ENCODE measurements at regions not wholly inside any gene's neighbourhood (a gene's known extent, or its start where the extent isn't known, plus 50 kb on each side); places are given as distances from the start of the nearest gene placed in this dataset.

- H3K4me3 ChIP-seq (ENCODE audit: low read depth, low read length): no peak overlapping the region
- no peak for TF ChIP-seq CTCF (IDR thresholded peaks at IDR 0.05; ENCODE audit: low read depth, low read length)
These were observed 93.0 kb upstream of the KCTD7 start for GRCh38 chr7:66535414-66536329.

GRCh38 chr7:66537380-66537779, 91.3 kb upstream of the KCTD7 start:
- no peak for TF ChIP-seq CTCF (IDR thresholded peaks at IDR 0.05; ENCODE audit: low read depth, low read length)
- H3K4me3 ChIP-seq (ENCODE audit: low read depth, low read length): no peak overlapping the region

GRCh38 chr7:66537876-66538275, 90.8 kb upstream of the KCTD7 start:
- no peak overlapping the region for H3K4me3 ChIP-seq (ENCODE audit: low read depth, low read length)
- TF ChIP-seq CTCF (IDR thresholded peaks at IDR 0.05; ENCODE audit: low read depth, low read length): no peak

GRCh38 chr7:66539264-66539623, 89.4 kb upstream of the KCTD7 start:
- no peak overlapping the region for H3K4me3 ChIP-seq (ENCODE audit: low read depth, low read length)
- TF ChIP-seq CTCF (IDR thresholded peaks at IDR 0.05; ENCODE audit: low read depth, low read length): no peak

- no peak for TF ChIP-seq CTCF (IDR thresholded peaks at IDR 0.05; ENCODE audit: low read depth, low read length)
- no peak overlapping the region for H3K4me3 ChIP-seq (ENCODE audit: low read depth, low read length)
These were observed 88.7 kb upstream of the KCTD7 start for GRCh38 chr7:66539902-66540375.

- no peak overlapping the region for H3K4me3 ChIP-seq (ENCODE audit: low read depth, low read length)
- no peak for TF ChIP-seq CTCF (IDR thresholded peaks at IDR 0.05; ENCODE audit: low read depth, low read length)
These were observed 86.6 kb upstream of the KCTD7 start for GRCh38 chr7:66542049-66542448.

GRCh38 chr7:66542528-66543269, 86.0 kb upstream of the KCTD7 start:
- TF ChIP-seq CTCF (IDR thresholded peaks at IDR 0.05; ENCODE audit: low read depth, low read length): no peak
- H3K4me3 ChIP-seq (ENCODE audit: low read depth, low read length): no peak overlapping the region

Measured in WI38 (cell line).